PFSK-1 (cell line): ENCODE measurements at regions not wholly inside any gene's neighbourhood (a gene's known extent, or its start where the extent isn't known, plus 50 kb on each side); places are given as distances from the start of the nearest gene placed in this dataset.

Source experiments
- FOXP2 ChIP-seq: optimal IDR thresholded peaks from 2 replicates; pipeline ENCODE3; 2011; ENCODE audit warnings: borderline replicate concordance, control low read depth, inconsistent platforms; ENCODE audit not compliant: insufficient read depth; ENCODE audit errors: extremely low read length, extremely low read depth
- POLR2AphosphoS5 ChIP-seq: IDR thresholded peaks from 2 replicates; pipeline ENCODE4 v1.6.1; 2012; ENCODE audit warnings: low read depth, mild to moderate bottlenecking, control low read depth, low read length, moderate library complexity
- SIN3A ChIP-seq: IDR thresholded peaks from 2 replicates; pipeline ENCODE4 v1.6.1; 2012; ENCODE audit warnings: mild to moderate bottlenecking, low read length, moderate library complexity, borderline replicate concordance; ENCODE audit not compliant: insufficient read depth
- TAF1 ChIP-seq: IDR thresholded peaks from 2 replicates; pipeline ENCODE4 v1.6.1; 2012; ENCODE audit warnings: low read length, control low read depth, borderline replicate concordance; ENCODE audit not compliant: insufficient read depth
- TF ChIP-seq, protein P1 (sequence below), 2 experiments: IDR thresholded peaks; 2 replicates each; pipeline versions ENCODE4 v1.6.1 to v1.8.0; 2011 to 2012; ENCODE audit warnings: low read depth in 2 of 2, low read length in 2 of 2, control low read depth in 1 of 2, inconsistent platforms in 1 of 2, mild to moderate bottlenecking in 1 of 2, moderate library complexity in 1 of 2; ENCODE audit not compliant: insufficient read depth in 1 of 2

DNA sequence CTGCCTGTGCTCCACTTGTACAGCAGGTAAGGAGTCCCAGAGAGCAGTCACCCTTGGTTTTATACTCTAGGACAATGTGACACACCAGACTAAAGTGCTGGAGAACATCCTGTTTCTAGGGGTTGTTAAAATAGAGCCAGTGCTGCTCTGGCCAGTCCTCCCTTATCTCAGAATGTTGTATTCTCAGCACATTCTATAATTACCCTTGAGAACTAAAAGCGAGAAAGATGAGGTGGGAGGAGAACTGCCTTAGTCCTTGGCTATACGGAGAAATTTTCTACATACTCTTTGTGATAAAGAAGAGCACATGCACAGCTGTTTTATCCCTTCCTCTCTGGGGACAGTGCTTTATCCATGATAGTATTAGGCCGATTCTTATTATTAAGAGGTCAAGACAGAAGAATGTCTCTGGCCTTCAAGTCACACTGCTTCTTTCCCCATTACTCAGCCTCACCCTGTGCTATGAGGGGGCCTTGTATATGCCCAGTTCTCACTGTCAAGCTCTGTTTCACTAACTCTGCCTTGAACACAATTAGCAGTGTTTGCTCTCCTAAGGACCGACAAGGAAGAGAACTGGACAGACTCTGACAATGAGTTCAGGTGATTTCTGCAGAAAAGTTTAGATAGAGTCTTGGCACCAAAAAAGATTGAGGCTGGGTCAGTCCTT is 385.8 kb downstream of the TRIB2 start:
- TF ChIP-seq, protein P1, sequence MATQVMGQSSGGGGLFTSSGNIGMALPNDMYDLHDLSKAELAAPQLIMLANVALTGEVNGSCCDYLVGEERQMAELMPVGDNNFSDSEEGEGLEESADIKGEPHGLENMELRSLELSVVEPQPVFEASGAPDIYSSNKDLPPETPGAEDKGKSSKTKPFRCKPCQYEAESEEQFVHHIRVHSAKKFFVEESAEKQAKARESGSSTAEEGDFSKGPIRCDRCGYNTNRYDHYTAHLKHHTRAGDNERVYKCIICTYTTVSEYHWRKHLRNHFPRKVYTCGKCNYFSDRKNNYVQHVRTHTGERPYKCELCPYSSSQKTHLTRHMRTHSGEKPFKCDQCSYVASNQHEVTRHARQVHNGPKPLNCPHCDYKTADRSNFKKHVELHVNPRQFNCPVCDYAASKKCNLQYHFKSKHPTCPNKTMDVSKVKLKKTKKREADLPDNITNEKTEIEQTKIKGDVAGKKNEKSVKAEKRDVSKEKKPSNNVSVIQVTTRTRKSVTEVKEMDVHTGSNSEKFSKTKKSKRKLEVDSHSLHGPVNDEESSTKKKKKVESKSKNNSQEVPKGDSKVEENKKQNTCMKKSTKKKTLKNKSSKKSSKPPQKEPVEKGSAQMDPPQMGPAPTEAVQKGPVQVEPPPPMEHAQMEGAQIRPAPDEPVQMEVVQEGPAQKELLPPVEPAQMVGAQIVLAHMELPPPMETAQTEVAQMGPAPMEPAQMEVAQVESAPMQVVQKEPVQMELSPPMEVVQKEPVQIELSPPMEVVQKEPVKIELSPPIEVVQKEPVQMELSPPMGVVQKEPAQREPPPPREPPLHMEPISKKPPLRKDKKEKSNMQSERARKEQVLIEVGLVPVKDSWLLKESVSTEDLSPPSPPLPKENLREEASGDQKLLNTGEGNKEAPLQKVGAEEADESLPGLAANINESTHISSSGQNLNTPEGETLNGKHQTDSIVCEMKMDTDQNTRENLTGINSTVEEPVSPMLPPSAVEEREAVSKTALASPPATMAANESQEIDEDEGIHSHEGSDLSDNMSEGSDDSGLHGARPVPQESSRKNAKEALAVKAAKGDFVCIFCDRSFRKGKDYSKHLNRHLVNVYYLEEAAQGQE (IDR thresholded peaks at IDR 0.05; ENCODE audit: insufficient read depth in 1 of 2, low read depth in 2 of 2, low read length in 2 of 2) = no peak
- TF ChIP-seq SIN3A = no peak
- TF ChIP-seq POLR2AphosphoS5 = no peak
- no peak for TF ChIP-seq TAF1
- no peak for TF ChIP-seq FOXP2

DNA sequence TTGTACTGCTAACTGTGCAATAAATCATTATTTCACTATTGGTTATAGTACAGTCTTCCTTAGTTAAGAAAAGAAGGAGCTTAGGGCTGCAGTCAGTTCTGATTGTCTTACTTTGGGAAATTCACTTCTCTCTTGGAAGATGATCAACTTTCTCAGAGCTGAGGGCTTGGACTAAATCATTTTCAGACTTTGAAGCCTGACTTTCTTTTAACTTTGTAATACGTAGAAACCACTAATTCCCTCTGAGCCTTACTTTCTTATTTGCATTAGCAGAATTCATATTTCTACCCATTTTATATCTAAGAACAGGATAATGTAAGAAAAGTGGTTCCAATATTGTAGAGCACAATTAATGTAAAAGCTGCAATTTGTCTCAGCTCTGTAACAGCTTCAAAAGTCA is 386.4 kb downstream of the TRIB2 start:
- no peak for TF ChIP-seq POLR2AphosphoS5
- TF ChIP-seq SIN3A = no peak
- no peak for TF ChIP-seq TAF1
- TF ChIP-seq, protein P1 (IDR thresholded peaks at IDR 0.05; ENCODE audit: insufficient read depth in 1 of 2, low read depth in 2 of 2, low read length in 2 of 2) = no peak

DNA sequence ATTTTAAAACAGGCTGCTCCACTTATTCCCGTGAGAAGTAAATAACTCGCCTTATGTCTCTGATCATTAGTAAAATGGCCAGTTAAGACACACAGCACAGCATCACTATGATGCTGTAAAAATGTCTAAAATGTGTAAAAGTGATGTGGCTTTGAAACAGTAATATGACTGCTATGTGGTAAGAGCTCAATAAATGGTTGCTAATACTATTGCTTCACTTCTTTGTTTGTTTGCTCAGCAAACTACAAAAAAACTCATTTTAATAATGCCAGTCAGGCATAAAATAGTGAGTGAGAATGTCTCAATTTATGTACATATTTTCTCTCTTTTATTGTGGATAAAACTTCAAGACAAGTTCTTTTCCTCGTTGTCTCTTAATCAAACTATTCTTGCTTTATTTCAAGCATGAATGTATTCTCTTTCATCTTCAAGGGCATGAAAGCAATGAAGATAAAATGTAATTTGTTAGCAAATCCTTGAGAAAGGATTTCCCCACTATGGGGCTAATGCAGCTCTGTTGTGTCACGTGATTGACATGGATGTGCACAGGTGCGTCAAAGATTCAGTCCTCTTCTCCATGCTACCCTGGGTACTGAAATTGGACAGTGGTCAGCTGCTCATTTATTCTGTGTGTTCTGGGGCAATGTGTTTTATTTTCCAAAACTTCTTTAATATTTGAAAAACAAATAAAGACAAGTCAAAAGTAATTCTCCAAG is 387.2 kb downstream of the TRIB2 start:
- TF ChIP-seq, protein P1 (IDR thresholded peaks at IDR 0.05; ENCODE audit: insufficient read depth in 1 of 2, low read depth in 2 of 2, low read length in 2 of 2) = no peak
- no peak for TF ChIP-seq POLR2AphosphoS5
- TF ChIP-seq SIN3A = no peak
- no peak for TF ChIP-seq TAF1
- no peak for TF ChIP-seq FOXP2

DNA sequence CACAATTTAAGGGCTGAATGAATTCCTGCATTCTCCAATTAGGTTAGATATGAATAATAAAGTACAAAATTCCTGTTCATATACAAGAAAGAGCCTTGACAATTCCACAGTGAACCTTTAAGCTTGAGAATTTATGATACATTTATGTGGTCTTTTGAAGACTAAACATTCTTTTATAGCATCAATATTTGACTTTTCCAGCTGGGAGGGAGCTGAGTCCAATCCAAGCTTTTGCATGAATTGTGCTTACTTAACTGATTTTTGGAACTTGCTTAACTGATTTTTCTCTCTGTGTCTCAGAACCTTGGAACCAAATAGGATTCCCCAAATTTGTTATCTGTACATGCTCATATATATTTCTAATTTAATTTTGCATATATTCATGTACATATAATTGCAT is 388.0 kb downstream of the TRIB2 start:
- TF ChIP-seq SIN3A (no peak), TAF1 (no peak), POLR2AphosphoS5 (no peak), FOXP2 (no peak)
- TF ChIP-seq, protein P1 (IDR thresholded peaks at IDR 0.05; ENCODE audit: insufficient read depth in 1 of 2, low read depth in 2 of 2, low read length in 2 of 2) = no peak
